H1 (cell line): ENCODE measurements at regions not wholly inside any gene's neighbourhood (a gene's known extent, or its start where the extent isn't known, plus 50 kb on each side); places are given as distances from the start of the nearest gene placed in this dataset.

Source experiments
- CTCF ChIA-PET: fragments of 300-600 bp; sonication (Branson Sonifier 250); formaldehyde crosslinking; loops from one replicate; lab custom pipeline; 2021; ENCODE audit not compliant: partially characterized antibody; lab: Charles Lee
- POLR2A ChIA-PET: fragments of 300-600 bp; sonication (Branson Sonifier 250); formaldehyde crosslinking; loops from one replicate; lab custom pipeline; 2021; ENCODE audit warnings: inconsistent platforms; ENCODE audit not compliant: partially characterized antibody; lab: Charles Lee
- DNase-seq, 2 experiments: peaks; one replicate each; pipeline versions ENCODE4 v3.0.0 to v3.0.0-alpha.2; 2010 to 2022; ENCODE audit warnings: low spot score in 2 of 2, low read depth in 1 of 2, mixed read lengths in 1 of 2
- FAIRE-seq: peaks from 2 replicates; lab custom pipeline; 2011; peaks lifted over from hg19 to GRCh38; lab: Jason Lieb, UNC
- H2AFZ ChIP-seq: 2 replicates; pipeline ENCODE4 v1.8.1; 2012; ENCODE audit warnings: low read length, inconsistent platforms
- H2AK5ac ChIP-seq: 2 replicates; pipeline ENCODE4 v1.6.1; 2013; ENCODE audit warnings: low read depth, low read length
- H2BK120ac ChIP-seq: replicated peaks from 2 replicates; pipeline ENCODE3; 2013; ENCODE audit warnings: low read depth, low read length, inconsistent platforms
- H2BK12ac ChIP-seq: 2 replicates; pipeline ENCODE4 v1.6.1; 2013; ENCODE audit warnings: low read depth, low read length
- H2BK15ac ChIP-seq: 2 replicates; pipeline ENCODE4 v1.6.1; 2013; ENCODE audit warnings: low read length
- H2BK20ac ChIP-seq: 2 replicates; pipeline ENCODE4 v1.6.1; 2013; ENCODE audit warnings: low read length
- H2BK5ac ChIP-seq: 2 replicates; pipeline ENCODE4 v1.6.1; 2013; ENCODE audit warnings: low read depth, low read length
- H3K14ac ChIP-seq: 2 replicates; pipeline ENCODE4 v1.6.1; 2013; ENCODE audit warnings: inconsistent platforms; ENCODE audit not compliant: insufficient read length
- H3K18ac ChIP-seq: 2 replicates; pipeline ENCODE4 v1.6.1; 2013; ENCODE audit warnings: low read length; ENCODE audit errors: extremely low read depth
- H3K23ac ChIP-seq: 2 replicates; pipeline ENCODE4 v1.6.1; 2013; ENCODE audit warnings: inconsistent platforms; ENCODE audit not compliant: insufficient read length
- H3K23me2 ChIP-seq: 2 replicates; pipeline ENCODE4 v1.6.1; 2013; ENCODE audit warnings: low read depth, low read length
- H3K27ac ChIP-seq: 2 replicates; pipeline ENCODE4 v1.6.1; 2011; ENCODE audit warnings: low read depth, low read length, inconsistent platforms
- H3K27me3 ChIP-seq, 4 experiments: replicated peaks in 1 of 4; 1 replicate in 1 of 4; 2 replicates in 3 of 4; pipeline versions ENCODE4 v1.6.1 to v1.8.1; 2011 to 2013; ENCODE audit warnings: low read length in 3 of 4, mild to moderate bottlenecking in 3 of 4, inconsistent platforms in 2 of 4, mixed read lengths in 2 of 4, moderate library complexity in 1 of 4; ENCODE audit not compliant: control insufficient read depth in 3 of 4, insufficient read depth in 3 of 4; ENCODE audit errors: extremely low read depth in 1 of 4
- H3K36me3 ChIP-seq, 4 experiments: 2 replicates each; pipeline versions ENCODE4 v1.6.1 to v1.8.1; 2011 to 2013; ENCODE audit warnings: mild to moderate bottlenecking in 4 of 4, low read length in 3 of 4, moderate library complexity in 2 of 4, control low read depth in 1 of 4, inconsistent platforms in 1 of 4; ENCODE audit not compliant: insufficient read depth in 4 of 4, control insufficient read depth in 2 of 4
- H3K4ac ChIP-seq: replicated peaks from 2 replicates; pipeline ENCODE3; 2013; ENCODE audit warnings: low read length, low read depth, mixed read lengths, inconsistent platforms; ENCODE audit not compliant: insufficient read length
- H3K4me1 ChIP-seq, 4 experiments: replicated peaks in 1 of 4; 1 replicate in 1 of 4; 2 replicates in 3 of 4; pipeline versions ENCODE4 v1.6.1 to v1.8.1; 2011 to 2013; ENCODE audit warnings: low read length in 3 of 4, inconsistent platforms in 2 of 4, mixed read lengths in 1 of 4; ENCODE audit not compliant: insufficient read depth in 4 of 4, control insufficient read depth in 3 of 4
- H3K4me2 ChIP-seq, 2 experiments: 2 replicates each; pipeline versions ENCODE4 v1.6.1 to v1.8.1; 2011 to 2013; ENCODE audit warnings: low read depth in 2 of 2, low read length in 2 of 2, control low read depth in 1 of 2, inconsistent platforms in 1 of 2, mild to moderate bottlenecking in 1 of 2; ENCODE audit not compliant: insufficient read depth in 1 of 2
- H3K4me3 ChIP-seq, 4 experiments: fragments of 200-600, 300-600 bp in 1 of 4; sonication (generic), shearing (Covaris generic), sonication (Bioruptor Twin) in 1 of 4; 2 replicates each; pipeline versions ENCODE4 v1.5.1 to v1.8.1; 2011 to 2016; ENCODE audit warnings: low read length in 4 of 4, low read depth in 3 of 4, control low read depth in 2 of 4, inconsistent platforms in 2 of 4, mild to moderate bottlenecking in 2 of 4, mixed read lengths in 1 of 4, moderate library complexity in 1 of 4; ENCODE audit not compliant: insufficient read depth in 2 of 4; ENCODE audit errors: extremely low read depth in 1 of 4
- H3K56ac ChIP-seq: replicated peaks from 2 replicates; pipeline ENCODE3; 2013; ENCODE audit warnings: low read depth, mild to moderate bottlenecking, mixed read lengths, low read length, inconsistent platforms; ENCODE audit not compliant: insufficient read length
- H3K79me1 ChIP-seq: 2 replicates; pipeline ENCODE4 v1.6.1; 2013; ENCODE audit warnings: low read depth, low read length, control low read depth
- H3K79me2 ChIP-seq, 2 experiments: 2 replicates each; pipeline versions ENCODE4 v1.6.1 to v1.8.1; 2012 to 2013; ENCODE audit warnings: low read length in 2 of 2, mild to moderate bottlenecking in 2 of 2, inconsistent platforms in 1 of 2; ENCODE audit not compliant: insufficient read depth in 2 of 2, control insufficient read depth in 1 of 2
- H3K9ac ChIP-seq, 4 experiments: replicated peaks in 1 of 4; 1 replicate in 1 of 4; 2 replicates in 3 of 4; pipeline versions ENCODE4 v1.6.1 to v1.8.1; 2011 to 2013; ENCODE audit warnings: low read depth in 3 of 4, low read length in 3 of 4, control low read depth in 2 of 4, mild to moderate bottlenecking in 2 of 4, moderate library complexity in 2 of 4, inconsistent platforms in 1 of 4; ENCODE audit errors: extremely low read depth in 1 of 4
- H3K9me3 ChIP-seq, 2 experiments: 2 replicates each; pipeline versions ENCODE4 v1.6.1 to v1.8.1; 2012 to 2013; ENCODE audit warnings: mild to moderate bottlenecking in 2 of 2, moderate library complexity in 2 of 2, control low read depth in 1 of 2, inconsistent platforms in 1 of 2, low read depth in 1 of 2, low read length in 1 of 2, mixed read lengths in 1 of 2; ENCODE audit not compliant: insufficient read depth in 2 of 2
- H4K20me1 ChIP-seq, 2 experiments: replicated peaks in 1 of 2; 2 replicates each; pipeline versions ENCODE3 to v1.8.1; 2011 to 2013; ENCODE audit warnings: inconsistent platforms in 2 of 2, low read length in 2 of 2, mild to moderate bottlenecking in 1 of 2; ENCODE audit not compliant: insufficient read depth in 2 of 2, control insufficient read depth in 1 of 2
- H4K5ac ChIP-seq: 2 replicates; pipeline ENCODE4 v1.6.1; 2013; ENCODE audit warnings: low read length, low read depth, mixed read lengths, inconsistent platforms; ENCODE audit not compliant: insufficient read length
- H4K8ac ChIP-seq: 2 replicates; pipeline ENCODE4 v1.8.0; 2013; ENCODE audit warnings: mild to moderate bottlenecking, moderate library complexity, low read length, inconsistent platforms; ENCODE audit not compliant: insufficient read depth; ENCODE audit errors: extremely low read depth
- H4K91ac ChIP-seq: replicated peaks from 2 replicates; pipeline ENCODE3; 2013; ENCODE audit warnings: low read length, mixed read lengths, inconsistent platforms; ENCODE audit not compliant: insufficient read length
- EGR1 ChIP-seq: IDR thresholded peaks from 2 replicates; pipeline ENCODE4 v1.6.1; 2011; ENCODE audit warnings: low read depth, low read length, borderline replicate concordance
- JUND ChIP-seq: IDR thresholded peaks from 2 replicates; pipeline ENCODE4 v1.6.1; 2011; ENCODE audit warnings: mild to moderate bottlenecking, improper control_type of control experiment, low read length
- MAX ChIP-seq: IDR thresholded peaks from 2 replicates; pipeline ENCODE4 v1.6.1; 2012; ENCODE audit warnings: inconsistent platforms
- SP1 ChIP-seq: IDR thresholded peaks from 2 replicates; pipeline ENCODE4 v1.6.1; 2011; ENCODE audit warnings: low read depth, low read length
- ZNF274 ChIP-seq: IDR thresholded peaks from 2 replicates; pipeline ENCODE4 v1.7.0; 2012; ENCODE audit warnings: low read length, borderline replicate concordance; ENCODE audit errors: extremely low read depth

- Histone ChIP-seq H2AK5ac (no peak overlapping the region), H3K9me3 (no peaks in the 10 kb centered on the region), H3K18ac (no peak overlapping the region), H2BK20ac (no peak overlapping the region), H3K56ac (no peak overlapping the region), H3K79me2 (no peaks in the 10 kb centered on the region), H2BK5ac (no peak overlapping the region), H3K14ac (no peak overlapping the region), H3K27ac (no peak overlapping the region), H3K23ac (no peak overlapping the region), H2BK15ac (no peak overlapping the region), H3K4me3 (no peak overlapping the region), H4K91ac (no peak overlapping the region), H4K20me1 (no peaks in the 10 kb centered on the region), H3K27me3 (no peaks in the 10 kb centered on the region), H3K4ac (no peak overlapping the region), H3K4me2 (no peak overlapping the region), H3K4me1 (no peaks in the 10 kb centered on the region), H3K79me1 (no peaks in the 10 kb centered on the region), H4K5ac (no peak overlapping the region), H4K8ac (no peak overlapping the region), H3K23me2 (no peaks in the 10 kb centered on the region), H2BK12ac (no peak overlapping the region), H3K36me3 (no peaks in the 10 kb centered on the region), H3K9ac (no peak overlapping the region), H2AFZ (no peak overlapping the region), H2BK120ac (no peak overlapping the region)
- ChIA-PET CTCF (interaction anchor here (0.6 to 0.9 kb wide), 2 partner anchors 32 to 484 kb away, joined by 3 to 5 read pairs; no protein-coding TSS in a partner anchor), POLR2A (no interaction called here)
- FAIRE-seq (no peak), DNase-seq (no peak)
- TF ChIP-seq SP1 (no peak), ZNF274 (no peak), MAX (no peak), EGR1 (no peak), JUND (no peak)
These were observed 135.2 kb upstream of the PRDM9 start for GRCh38 chr5:23372177-23372576.
